Activated T-helper 1 cell treated with anti-CD3 and anti-CD28 coated beads, Interleukin-12 subunit alpha, Interleukin-12 subunit beta, Interleukin-2, Interleukin-4 antibody, amounts not matched to agents 30 ng/mL and 10 ng/mL and 1 ng/mL, durations not matched to agents 14 hours and 24 hours and 36 hours (primary cell): ENCODE measurements at regions not wholly inside any gene's neighbourhood (a gene's known extent, or its start where the extent isn't known, plus 50 kb on each side); places are given as distances from the start of the nearest gene placed in this dataset.

Experiments
- DNase-seq: peaks from one replicate; pipeline ENCODE4 v3.0.0; 2021; ENCODE audit warnings: low spot score
- H3K27ac Mint-ChIP-seq: one replicate; pipeline ENCODE4 v1.8.0; 2021; ENCODE audit warnings: mild to moderate bottlenecking, mixed read lengths
- H3K27me3 Mint-ChIP-seq: one replicate; pipeline ENCODE4 v1.8.0; 2022; ENCODE audit warnings: mild to moderate bottlenecking, moderate library complexity, mixed read lengths; ENCODE audit not compliant: insufficient read depth
- H3K36me3 Mint-ChIP-seq: one replicate; pipeline ENCODE4 v1.8.0; 2021; ENCODE audit warnings: low read depth, mixed read lengths
- H3K4me1 Mint-ChIP-seq: one replicate; pipeline ENCODE4 v1.8.0; 2021; ENCODE audit warnings: low read depth, mixed read lengths
- H3K4me3 Mint-ChIP-seq: one replicate; pipeline ENCODE4 v1.8.0; 2021; ENCODE audit warnings: mild to moderate bottlenecking, moderate library complexity, mixed read lengths
- H3K9me3 Mint-ChIP-seq: one replicate; pipeline ENCODE4 v1.8.0; 2021; ENCODE audit warnings: mixed read lengths
- intact Hi-C: fragments of 100-400 bp; cut with micrococcal nuclease; formaldehyde crosslinking; loops from one replicate; pipeline ENCODE4 v1.15.1; 2024

DNA sequence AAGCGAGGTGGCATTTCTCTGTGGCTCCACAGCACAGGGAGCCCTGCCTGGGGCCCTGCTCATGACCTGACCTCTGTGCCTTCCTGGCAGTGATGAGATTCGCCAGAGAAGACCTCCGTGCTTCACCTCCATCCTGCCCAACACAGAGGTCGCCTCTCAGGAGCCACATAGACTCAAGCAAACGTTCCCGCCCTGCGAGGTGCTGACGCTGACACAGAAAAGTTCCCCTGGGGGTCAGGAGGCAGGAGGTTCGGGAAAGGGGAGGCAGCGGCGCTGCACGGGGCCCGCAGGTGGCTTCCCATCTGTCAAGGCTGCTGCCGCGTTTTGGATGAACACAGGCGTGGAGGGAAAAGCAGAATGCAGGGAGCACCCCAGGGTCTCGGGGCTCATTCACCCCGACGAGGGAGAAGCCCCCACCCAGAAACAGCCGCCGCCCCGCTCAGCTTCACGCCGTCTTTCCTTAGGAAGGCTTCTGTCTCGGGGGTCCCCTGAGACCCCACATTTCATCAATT, 579.6 kb upstream of the SALL3 start:
- intact Hi-C loops = no loop called here
- no peak for DNase-seq
- H3K36me3 Mint-ChIP-seq = no peaks in the 10 kb centered on the region
- no peak overlapping the region for H3K27ac Mint-ChIP-seq
- no peaks in the 10 kb centered on the region for H3K9me3 Mint-ChIP-seq
- no peaks in the 10 kb centered on the region for H3K4me1 Mint-ChIP-seq
- H3K4me3 Mint-ChIP-seq = no peak overlapping the region
- H3K27me3 Mint-ChIP-seq = no peaks in the 10 kb centered on the region

DNA sequence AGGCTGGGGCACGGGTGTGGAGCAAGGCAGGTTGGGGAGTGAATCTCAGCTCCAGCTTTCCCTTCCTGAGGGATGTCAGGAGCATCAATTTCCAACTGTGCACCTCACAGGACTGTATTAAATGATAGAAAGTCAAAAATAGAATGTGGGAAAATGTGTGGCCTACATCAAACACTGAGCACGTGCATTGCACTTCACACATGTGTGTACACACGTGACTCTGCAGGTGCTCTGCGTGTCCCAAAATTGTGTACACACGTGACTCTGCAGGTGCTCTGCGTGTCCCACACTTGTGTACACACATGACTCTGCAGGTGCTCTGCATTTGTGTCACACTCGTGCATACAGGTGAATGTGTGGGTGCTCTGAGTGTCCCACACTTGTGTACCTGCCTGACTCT, 577.2 kb upstream of the SALL3 start:
- Mint-ChIP-seq H3K27ac (no peak overlapping the region), H3K27me3 (peaks cover 2% of the 10 kb centered on the region), H3K9me3 (no peaks in the 10 kb centered on the region), H3K36me3 (no peaks in the 10 kb centered on the region), H3K4me1 (peaks cover 8% of the 10 kb centered on the region), H3K4me3 (no peak overlapping the region)
- intact Hi-C loops = no loop called here
- DNase-seq = no peak

DNA sequence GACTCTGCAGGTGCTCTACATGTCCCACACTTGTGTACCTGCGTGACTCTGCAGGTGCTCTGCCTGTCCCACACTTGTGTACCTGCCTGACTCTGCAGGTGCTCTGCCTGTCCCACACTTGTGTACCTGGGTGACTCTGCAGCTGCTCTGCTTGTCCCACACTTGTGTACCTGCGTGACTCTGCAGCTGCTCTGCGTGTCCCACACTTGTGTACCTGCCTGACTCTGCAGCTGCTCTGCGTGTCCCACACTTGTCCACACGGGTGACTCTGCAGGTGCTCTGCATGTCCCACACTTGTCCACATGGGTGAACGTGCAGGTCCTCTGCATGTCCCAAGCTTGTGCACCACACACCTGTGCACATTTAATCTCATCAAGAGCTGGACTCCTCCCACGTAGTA, 576.7 kb upstream of the SALL3 start:
- no peaks in the 10 kb centered on the region for H3K36me3 Mint-ChIP-seq
- no peak for DNase-seq
- intact Hi-C loops = no loop called here
- peaks cover 9% of the 10 kb centered on the region for H3K4me1 Mint-ChIP-seq
- H3K27me3 Mint-ChIP-seq = peaks cover 2% of the 10 kb centered on the region
- H3K9me3 Mint-ChIP-seq = no peaks in the 10 kb centered on the region
- H3K27ac Mint-ChIP-seq = no peak overlapping the region
- no peak overlapping the region for H3K4me3 Mint-ChIP-seq

DNA sequence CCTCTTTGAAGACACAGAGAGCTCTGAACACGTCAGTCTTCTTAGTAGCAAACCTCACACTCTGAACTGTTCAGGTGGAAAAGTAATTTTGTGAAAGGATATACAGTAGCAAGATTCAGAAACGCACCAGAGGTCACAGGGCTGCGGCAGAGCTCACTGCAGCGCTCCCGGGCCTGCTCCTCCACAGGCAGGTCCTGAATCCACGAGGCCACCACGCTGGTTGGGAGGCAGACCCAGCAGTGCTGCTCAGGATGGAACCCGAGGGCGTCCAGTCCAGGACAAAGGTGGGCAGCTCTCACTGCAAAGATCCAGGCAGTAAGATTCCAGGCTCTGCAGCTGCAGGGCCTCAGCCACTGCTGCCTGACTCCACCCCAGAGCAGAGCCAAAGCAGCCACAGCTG, 576.2 kb upstream of the SALL3 start:
- Mint-ChIP-seq H3K27me3 (peaks cover 2% of the 10 kb centered on the region), H3K9me3 (no peaks in the 10 kb centered on the region), H3K27ac (no peak overlapping the region), H3K36me3 (no peaks in the 10 kb centered on the region), H3K4me3 (no peak overlapping the region), H3K4me1 (peaks cover 9% of the 10 kb centered on the region)
- intact Hi-C loops = no loop called here
- DNase-seq = no peak

DNA sequence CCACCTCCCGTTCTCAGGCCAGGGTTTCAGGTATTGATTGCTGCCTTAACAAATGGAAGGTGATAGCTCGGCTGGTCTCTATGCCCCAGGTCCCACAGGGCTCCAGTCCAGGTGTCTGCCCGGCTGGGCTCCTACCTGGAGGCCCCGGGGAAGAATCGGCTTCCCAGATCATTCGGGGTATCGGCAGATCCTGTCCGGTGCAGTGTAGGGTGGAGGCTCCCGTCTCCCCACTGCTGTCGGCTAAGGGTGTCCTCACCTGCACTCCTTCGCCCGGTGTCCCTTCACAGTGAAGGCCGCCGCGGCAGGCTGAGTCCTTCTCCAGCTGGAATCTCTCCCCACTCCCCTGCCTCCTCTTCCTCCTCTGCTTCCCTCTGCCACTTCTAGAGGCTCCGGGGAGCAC, 573.9 kb upstream of the SALL3 start:
- peaks cover 2% of the 10 kb centered on the region for H3K27me3 Mint-ChIP-seq
- no peak for DNase-seq
- H3K4me1 Mint-ChIP-seq = peaks cover 9% of the 10 kb centered on the region
- no peak overlapping the region for H3K4me3 Mint-ChIP-seq
- no peaks in the 10 kb centered on the region for H3K36me3 Mint-ChIP-seq
- H3K27ac Mint-ChIP-seq = no peak overlapping the region
- intact Hi-C loops = no loop called here
- H3K9me3 Mint-ChIP-seq = no peaks in the 10 kb centered on the region

DNA sequence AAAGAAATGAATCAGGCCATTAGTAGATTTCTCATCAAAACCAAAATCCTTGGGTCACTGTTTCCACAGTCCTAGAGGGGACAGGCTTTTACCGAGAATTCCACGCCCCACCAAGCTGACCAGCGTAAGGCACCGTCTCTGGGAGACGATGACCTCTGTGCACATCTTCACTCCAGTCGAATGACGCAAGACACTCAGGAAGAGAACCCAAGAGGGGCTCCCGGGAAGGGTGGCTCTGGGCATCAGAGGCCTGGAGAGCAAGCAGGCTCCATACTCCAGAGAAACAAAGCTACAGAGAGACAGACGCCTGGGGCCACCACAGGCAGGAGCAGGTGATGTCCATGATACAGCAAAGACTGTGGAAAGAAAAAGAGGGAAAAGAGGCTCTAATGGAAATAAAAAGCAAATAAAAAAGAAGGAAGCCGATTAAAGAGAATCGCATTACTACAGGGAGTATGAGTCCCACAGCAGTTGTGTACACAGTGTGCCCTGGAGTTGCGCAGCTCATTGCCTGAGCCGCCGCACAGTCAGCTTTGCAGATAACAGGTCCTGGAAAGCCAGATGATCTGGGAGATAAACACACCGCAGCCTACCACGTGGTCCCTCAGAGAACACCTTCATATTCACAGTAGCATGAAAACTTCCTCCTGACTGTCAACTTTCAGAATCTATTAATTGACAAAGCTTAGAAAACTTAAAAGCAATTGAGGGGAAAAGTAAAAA, 572.7 kb upstream of the SALL3 start:
- peaks cover 2% of the 10 kb centered on the region for H3K27me3 Mint-ChIP-seq
- no peaks in the 10 kb centered on the region for H3K36me3 Mint-ChIP-seq
- no peak for DNase-seq
- intact Hi-C loops = no loop called here
- no peaks in the 10 kb centered on the region for H3K9me3 Mint-ChIP-seq
- no peak overlapping the region for H3K4me3 Mint-ChIP-seq
- H3K27ac Mint-ChIP-seq = no peak overlapping the region
- peaks cover 9% of the 10 kb centered on the region for H3K4me1 Mint-ChIP-seq

DNA sequence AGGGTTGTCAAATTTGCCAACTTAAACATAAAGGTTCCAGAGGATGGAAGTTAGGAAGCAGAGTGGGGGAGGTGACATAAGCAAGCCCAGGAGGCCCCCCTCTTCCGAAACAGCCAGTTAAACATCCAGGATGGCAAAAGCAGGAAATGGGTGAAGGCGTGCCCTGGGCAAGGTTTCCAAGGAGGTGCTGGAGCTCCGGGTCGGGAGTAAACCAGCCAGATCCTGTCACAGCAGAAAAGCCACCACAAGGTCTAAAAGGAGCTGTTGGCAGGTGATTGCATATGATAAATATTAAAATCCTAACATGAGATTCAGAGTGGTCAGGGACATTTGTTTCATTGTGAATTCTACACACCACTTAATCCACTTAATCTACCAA, 572.2 kb upstream of the SALL3 start:
- Mint-ChIP-seq H3K9me3 (no peaks in the 10 kb centered on the region), H3K27ac (no peak overlapping the region), H3K4me1 (peaks cover 9% of the 10 kb centered on the region), H3K36me3 (no peaks in the 10 kb centered on the region), H3K4me3 (no peak overlapping the region), H3K27me3 (peaks cover 2% of the 10 kb centered on the region)
- intact Hi-C loops = no loop called here
- no peak for DNase-seq

DNA sequence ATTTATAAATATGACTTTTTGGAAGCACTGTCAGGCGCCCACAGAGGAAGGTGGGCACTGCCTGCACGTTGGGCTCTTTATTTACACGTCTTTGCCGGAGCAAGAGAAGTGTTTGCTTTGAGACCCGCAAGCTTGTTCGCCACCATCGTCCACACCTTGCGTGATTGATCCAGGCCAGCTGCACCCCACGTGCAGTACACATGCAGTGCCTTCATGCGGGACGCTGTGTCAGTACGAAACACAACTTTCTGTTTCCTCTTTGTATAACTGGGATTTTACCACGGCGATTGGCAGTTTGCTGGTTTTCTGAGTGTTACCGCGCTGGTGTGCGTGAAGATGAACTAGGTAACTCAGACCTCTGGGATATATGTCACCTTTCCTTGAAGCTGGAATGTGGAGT, 571.0 kb upstream of the SALL3 start:
- Mint-ChIP-seq H3K36me3 (no peaks in the 10 kb centered on the region), H3K4me1 (peaks cover 9% of the 10 kb centered on the region), H3K27ac (no peak overlapping the region), H3K9me3 (no peaks in the 10 kb centered on the region), H3K27me3 (peaks cover 2% of the 10 kb centered on the region), H3K4me3 (no peak overlapping the region)
- intact Hi-C loops = no loop called here
- no peak for DNase-seq

DNA sequence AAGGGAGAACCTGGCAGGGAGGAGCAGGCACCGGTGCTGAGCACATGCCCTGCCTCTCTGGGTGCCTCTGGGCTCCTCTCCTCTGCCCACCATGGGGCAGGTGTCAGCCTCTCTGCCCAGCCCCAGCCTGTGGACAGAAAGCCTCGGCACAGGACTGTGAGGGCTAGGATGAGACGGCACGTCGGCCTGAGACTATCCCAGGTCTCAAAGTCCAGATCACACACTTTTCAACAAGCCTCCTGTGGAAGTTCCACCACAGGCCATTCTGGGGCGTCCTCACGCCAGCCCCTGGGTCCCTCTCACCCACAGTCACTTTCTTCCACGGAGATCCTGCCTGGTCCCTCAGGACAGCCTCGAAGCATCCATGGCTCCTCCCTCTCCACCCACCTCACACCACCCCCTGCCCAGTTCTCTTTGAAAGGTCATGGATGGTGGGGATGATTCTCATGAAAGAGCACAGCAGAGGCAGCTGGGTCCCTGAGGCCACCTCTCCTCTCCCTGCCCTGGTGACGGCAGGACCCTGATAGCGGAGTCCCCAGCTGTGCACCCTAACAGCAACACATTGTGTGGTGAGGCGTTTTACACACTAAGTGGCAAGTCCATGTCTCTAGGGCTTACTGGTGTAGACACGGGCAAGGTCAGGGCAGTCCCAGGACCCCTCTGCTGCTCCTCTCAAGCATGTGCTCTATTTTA, 569.4 kb upstream of the SALL3 start:
- DNase-seq = no peak
- Mint-ChIP-seq H3K9me3 (no peaks in the 10 kb centered on the region), H3K27me3 (peaks cover 2% of the 10 kb centered on the region), H3K4me1 (peaks cover 9% of the 10 kb centered on the region), H3K36me3 (no peaks in the 10 kb centered on the region), H3K27ac (no peak overlapping the region), H3K4me3 (no peak overlapping the region)
- intact Hi-C loops = no loop called here

DNA sequence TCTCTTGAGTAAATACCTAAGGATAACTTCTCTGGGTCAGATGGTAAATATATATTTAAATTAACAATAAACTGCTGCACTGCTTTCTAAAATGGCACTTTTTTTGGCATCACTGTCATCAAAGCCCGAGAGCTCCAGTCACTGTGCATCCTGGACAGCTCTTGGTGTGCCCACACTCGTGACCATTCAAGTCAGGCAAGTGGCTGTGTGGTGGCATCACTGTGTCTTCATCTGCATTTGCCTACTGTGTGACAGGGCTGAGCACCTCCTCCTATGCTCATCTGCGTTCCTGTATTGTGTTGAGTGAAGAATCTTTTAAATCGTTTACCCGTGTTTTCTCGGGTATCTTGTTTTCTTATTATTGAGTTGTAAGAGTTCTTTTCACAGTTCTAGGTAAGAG, 568.1 kb upstream of the SALL3 start:
- Mint-ChIP-seq H3K27me3 (peaks cover 2% of the 10 kb centered on the region), H3K27ac (no peak overlapping the region), H3K9me3 (no peaks in the 10 kb centered on the region), H3K4me3 (no peak overlapping the region), H3K4me1 (peaks cover 9% of the 10 kb centered on the region), H3K36me3 (no peaks in the 10 kb centered on the region)
- DNase-seq = no peak
- intact Hi-C loops = no loop called here

DNA sequence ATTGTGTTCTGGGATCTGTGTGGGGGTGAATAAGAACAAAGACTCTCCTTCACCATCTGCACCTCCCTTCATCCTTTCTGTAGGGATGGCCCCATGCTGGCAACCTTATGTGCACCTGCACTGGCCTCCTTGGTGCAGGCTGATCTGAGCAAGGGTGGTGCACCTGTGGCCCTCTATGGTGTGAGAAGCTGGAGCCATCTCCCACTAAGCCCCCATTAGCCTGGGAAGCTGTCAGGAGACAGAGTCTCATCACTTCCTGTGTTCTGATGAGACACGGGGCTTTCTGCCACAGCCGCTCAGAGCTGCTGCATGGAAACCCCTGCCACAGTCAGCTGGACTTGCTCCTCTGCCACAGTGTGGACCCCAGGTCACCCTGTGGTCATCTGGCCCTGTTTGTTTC, 565.3 kb upstream of the SALL3 start:
- no peak for DNase-seq
- Mint-ChIP-seq H3K27me3 (no peaks in the 10 kb centered on the region), H3K9me3 (no peaks in the 10 kb centered on the region), H3K36me3 (no peaks in the 10 kb centered on the region), H3K4me3 (no peak overlapping the region), H3K27ac (no peak overlapping the region), H3K4me1 (no peaks in the 10 kb centered on the region)
- intact Hi-C loops = no loop called here

DNA sequence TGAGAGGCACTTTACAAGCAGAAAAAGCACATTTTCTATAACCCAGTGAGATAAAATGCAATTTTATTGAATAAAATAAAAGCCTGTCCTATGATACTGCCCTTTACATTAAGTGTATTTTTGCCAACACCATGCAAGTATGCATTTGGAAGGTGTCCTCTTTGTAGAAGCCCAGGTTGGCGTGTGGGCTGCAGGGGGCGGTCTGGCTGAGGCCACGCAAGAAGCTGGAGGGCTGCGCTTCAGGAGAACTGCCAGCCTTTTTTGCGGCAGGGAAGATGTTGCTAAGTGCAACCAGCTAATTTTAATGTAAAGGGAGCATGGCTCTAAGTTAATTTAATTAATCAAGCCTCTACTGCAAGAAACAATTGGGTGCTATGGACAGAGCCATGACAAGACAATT, 562.8 kb upstream of the SALL3 start:
- Mint-ChIP-seq H3K27ac (no peak overlapping the region), H3K4me3 (no peak overlapping the region), H3K4me1 (no peaks in the 10 kb centered on the region), H3K27me3 (no peaks in the 10 kb centered on the region), H3K9me3 (no peaks in the 10 kb centered on the region), H3K36me3 (no peaks in the 10 kb centered on the region)
- intact Hi-C loops = no loop called here
- no peak for DNase-seq

DNA sequence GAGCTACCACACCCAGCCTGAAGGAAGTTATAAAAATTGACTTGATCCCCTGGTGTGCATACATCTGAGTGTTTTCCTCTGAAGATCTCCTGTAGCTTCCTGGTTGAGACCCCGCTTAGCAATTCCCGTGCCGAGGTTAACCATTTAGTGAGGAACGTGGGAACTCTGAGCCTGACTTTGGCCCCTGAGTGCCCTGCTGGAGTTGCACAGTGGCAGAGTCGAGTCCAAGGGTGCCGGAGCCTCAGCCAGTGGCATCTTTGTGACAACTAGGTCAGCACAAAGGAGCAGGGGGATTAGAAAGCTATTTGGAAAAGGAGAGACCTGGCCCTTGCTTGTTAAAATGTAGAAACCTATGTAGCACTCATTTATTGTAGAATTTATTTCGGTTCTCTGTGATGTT, 561.2 kb upstream of the SALL3 start:
- Mint-ChIP-seq H3K4me3 (no peak overlapping the region), H3K9me3 (no peaks in the 10 kb centered on the region), H3K27me3 (no peaks in the 10 kb centered on the region), H3K27ac (no peak overlapping the region), H3K4me1 (no peaks in the 10 kb centered on the region), H3K36me3 (no peaks in the 10 kb centered on the region)
- intact Hi-C loops = no loop called here
- DNase-seq = no peak
